K562 (cell line): ENCODE measurements at regions not wholly inside any gene's neighbourhood (a gene's known extent, or its start where the extent isn't known, plus 50 kb on each side); places are given as distances from the start of the nearest gene placed in this dataset.

Experiments used
- ATAC-seq: fragments of 200-7000 bp; cut with Tn5 transposase; 3 replicates; pipeline ENCODE4 v1.9.1; 2020; ENCODE audit warnings: moderate library complexity
- BruUV-seq: library from RNA; stranded (reverse); fragments of 400-500 nt; replicated peaks from 2 replicates; lab custom pipeline; 2021; lab: Mats Ljungman, UMichigan
- CTCF ChIA-PET: fragments of 300-600 bp; formaldehyde crosslinking; extraction: SDS; loops from one replicate; lab custom pipeline; 2021; ENCODE audit warnings: low intra/inter-chr PET ratio; lab: Yijun Ruan, JAX
- POLR2A ChIA-PET: fragments of 300-600, 350-650 bp; sonication (Branson Sonifier 250); formaldehyde crosslinking; extraction: SDS; loops from one replicate; lab custom pipeline; 2021; ENCODE audit warnings: antibody characterized with exemption, inconsistent platforms; lab: Yijun Ruan, JAX
- DNase-seq, 4 experiments: peaks; one replicate each; pipeline versions ENCODE4 v3.0.0 to v3.0.0-alpha.2; 2011 to 2018; ENCODE audit warnings: low spot score in 3 of 4, mixed read lengths in 3 of 4; ENCODE audit errors: extremely low read depth in 1 of 4
- FAIRE-seq: peaks from 2 replicates; lab custom pipeline; 2011; peaks lifted over from hg19 to GRCh38; lab: Jason Lieb, UNC
- H2AFZ ChIP-seq: 2 replicates; pipeline ENCODE4 v1.6.0; 2011; ENCODE audit warnings: low read depth, low read length, control low read depth, inconsistent platforms
- H3K27ac ChIP-seq: fragments of 200-600 bp; 3 replicates; pipeline ENCODE4 v1.8.0; 2011; ENCODE audit warnings: low read depth, mild to moderate bottlenecking, control low read depth, inconsistent platforms, low read length, moderate library complexity, mixed read lengths; ENCODE audit errors: extremely low read depth
- H3K27me3 ChIP-seq, 2 experiments: fragments of 300-600 bp in 1 of 2; 2 replicates in 1 of 2; 3 replicates in 1 of 2; pipeline versions ENCODE4 v1.6.0 to v1.8.0; 2011; ENCODE audit warnings: inconsistent platforms in 2 of 2, low read length in 2 of 2, mild to moderate bottlenecking in 1 of 2, mixed read lengths in 1 of 2, moderate library complexity in 1 of 2; ENCODE audit not compliant: control insufficient read depth in 2 of 2, insufficient read depth in 2 of 2
- H3K36me3 ChIP-seq: fragments of 300-600 bp; 3 replicates; pipeline ENCODE4 v1.8.0; 2011; ENCODE audit warnings: mild to moderate bottlenecking, low read length, inconsistent platforms; ENCODE audit not compliant: control insufficient read depth, insufficient read depth
- H3K4me1 ChIP-seq, 2 experiments: fragments of 200-600 bp in 1 of 2; replicated peaks in 1 of 2; 2 replicates in 1 of 2; 3 replicates in 1 of 2; pipeline versions ENCODE4 v1.5.1 to v1.8.0; 2011; ENCODE audit warnings: inconsistent platforms in 2 of 2, low read length in 2 of 2, mild to moderate bottlenecking in 1 of 2, mixed read lengths in 1 of 2, moderate library complexity in 1 of 2; ENCODE audit not compliant: control insufficient read depth in 2 of 2, insufficient read depth in 2 of 2
- H3K4me2 ChIP-seq: 2 replicates; pipeline ENCODE4 v1.6.1; 2011; ENCODE audit warnings: low read length, control low read depth, inconsistent platforms, mixed read lengths; ENCODE audit not compliant: insufficient read depth
- H3K4me3 ChIP-seq: fragments of 200-600 bp; sonication (generic), shearing (Covaris generic); 2 replicates; pipeline ENCODE4 v1.5.1; 2016; ENCODE audit warnings: control low read depth, inconsistent platforms
- H3K79me2 ChIP-seq: fragments of 200-600 bp; 3 replicates; pipeline ENCODE4 v1.8.0; 2011; ENCODE audit warnings: low read length, inconsistent platforms; ENCODE audit not compliant: control insufficient read depth, insufficient read depth
- H3K9ac ChIP-seq, 2 experiments: 2 replicates each; pipeline versions ENCODE4 v1.6.0 to v1.6.1; 2011; ENCODE audit warnings: low read depth in 2 of 2, low read length in 2 of 2, control low read depth in 1 of 2, inconsistent platforms in 1 of 2, mild to moderate bottlenecking in 1 of 2, mixed read lengths in 1 of 2; ENCODE audit not compliant: insufficient read depth in 1 of 2
- H3K9me1 ChIP-seq: one replicate; pipeline ENCODE4 v1.6.0; 2011; ENCODE audit warnings: inconsistent platforms, mild to moderate bottlenecking, low read length, moderate library complexity; ENCODE audit not compliant: control insufficient read depth, insufficient read depth
- H3K9me3 ChIP-seq: replicated peaks from 2 replicates; pipeline ENCODE4 v1.5.1; 2011; ENCODE audit warnings: low read depth, low read length, inconsistent platforms; ENCODE audit not compliant: control insufficient read depth, insufficient read depth
- H4K20me1 ChIP-seq: replicated peaks from 2 replicates; pipeline ENCODE4 v1.6.1; 2011; ENCODE audit warnings: low read length, inconsistent platforms, mixed read lengths; ENCODE audit not compliant: control insufficient read depth, insufficient read depth
- ELF4 ChIP-seq: fragments of 450-650 bp; formaldehyde crosslinking; IDR thresholded peaks from 2 replicates; pipeline ENCODE4 v1.4.0; 2022; ENCODE audit warnings: missing genetic modification characterization
- HNRNPUL1 ChIP-seq: fragments of 200-400 bp; formaldehyde crosslinking; IDR thresholded peaks from 2 replicates; pipeline ENCODE4 v1.6.1; 2017; ENCODE audit warnings: low read length
- LCOR ChIP-seq: sonication (generic); formaldehyde crosslinking; IDR thresholded peaks from 2 replicates; pipeline ENCODE4 v1.8.0; 2022; ENCODE audit warnings: mild to moderate bottlenecking, missing genetic modification reagents
- SMARCB1 ChIP-seq: IDR thresholded peaks from 2 replicates; pipeline ENCODE4 v1.6.1; 2011; ENCODE audit warnings: improper control_type of control experiment, low read depth; ENCODE audit not compliant: insufficient read length
- SRSF3 ChIP-seq: fragments of 200-400 bp; formaldehyde crosslinking; IDR thresholded peaks from 2 replicates; pipeline ENCODE4 v1.6.1; 2016; ENCODE audit warnings: mild to moderate bottlenecking, low read length, moderate library complexity; ENCODE audit not compliant: insufficient read depth
- TARDBP ChIP-seq: fragments of 450-650 bp; IDR thresholded peaks from 2 replicates; pipeline ENCODE4 v1.6.1; 2016
- TSHZ1 ChIP-seq: fragments of 250-450 bp; sonication (Bioruptor Pico); IDR thresholded peaks from 2 replicates; pipeline ENCODE4 v1.4.0; 2020; ENCODE audit warnings: mild to moderate bottlenecking, moderate library complexity
- WGBS: fragments of 100-300 bp; shearing (Covaris generic); methylation state at CpG from one replicate; pipeline ENCODE4 v1.1.6; 2016; ENCODE audit warnings: low coverage, mixed read lengths; ENCODE audit not compliant: insufficient coverage; ENCODE audit errors: missing lambda C conversion rate; 5-methylcytosine and 5-hydroxymethylcytosine counted together
- in situ Hi-C: fragments of 300-500 bp; cut with MboI; formaldehyde crosslinking; loops from 4 replicates; pipeline ENCODE4 v1.15.0; 2018; ENCODE audit warnings: inconsistent platforms, mixed read lengths
- intact Hi-C: fragments of 100-400 bp; cut with micrococcal nuclease; formaldehyde crosslinking; loops from 2 replicates; pipeline ENCODE4 v1.14.2; 2022

- TF ChIP-seq TSHZ1 (no peak), SRSF3 (no peak), SMARCB1 (no peak), ELF4 (CRISPR knock-in tag) (no peak), TARDBP (no peak)
Measured at GRCh38 chr16:50902457-50902856, 160.6 kb downstream of the CYLD start (continued).

- no peak for ATAC-seq
- ChIA-PET POLR2A (no interaction called here), CTCF (no interaction called here)
- FAIRE-seq: no peak
- Histone ChIP-seq H3K36me3 (no peaks in the 10 kb centered on the region), H4K20me1 (no peaks in the 10 kb centered on the region), H3K9me1 (no peaks in the 10 kb centered on the region), H3K27ac (no peak overlapping the region), H2AFZ (no peak overlapping the region), H3K79me2 (no peaks in the 10 kb centered on the region), H3K9ac (no peak overlapping the region), H3K9me3 (no peaks in the 10 kb centered on the region), H3K27me3 (no peaks in the 10 kb centered on the region), H3K4me3 (no peak overlapping the region), H3K4me1 (no peaks in the 10 kb centered on the region), H3K4me2 (no peak overlapping the region)
- WGBS: 0% methylated on average over 2 of the region's 2 CpGs
- no TSS peak for BruUV-seq
- intact Hi-C loops: no loop called here
- in situ Hi-C loops: no loop called here
- no peak for TF ChIP-seq HNRNPUL1
- TF ChIP-seq LCOR (CRISPR knock-in tag): no peak
- no peak for DNase-seq
Measured at GRCh38 chr16:50901062-50901461, 159.2 kb downstream of the CYLD start.
